Keratinocyte (primary cell): ENCODE measurements at regions not wholly inside any gene's neighbourhood (a gene's known extent, or its start where the extent isn't known, plus 50 kb on each side); places are given as distances from the start of the nearest gene placed in this dataset.

Experiments used
- DNase-seq: peaks from one replicate; pipeline ENCODE4 v3.0.0-alpha.2; 2011; ENCODE audit warnings: low read depth, missing footprints, low spot score
- FAIRE-seq: peaks from 2 replicates; lab custom pipeline; 2011; peaks lifted over from hg19 to GRCh38; lab: Jason Lieb, UNC
- H2AFZ ChIP-seq: 2 replicates; pipeline ENCODE4 v1.6.0; 2012; ENCODE audit warnings: low read length, control low read depth, inconsistent platforms; ENCODE audit not compliant: control insufficient read depth
- H3K27ac ChIP-seq: 2 replicates; pipeline ENCODE4 v1.5.1; 2011; ENCODE audit warnings: low read length; ENCODE audit not compliant: control insufficient read depth, insufficient read depth
- H3K27me3 ChIP-seq: 3 replicates; pipeline ENCODE4 v1.6.0; 2011; ENCODE audit warnings: low read length; ENCODE audit not compliant: control insufficient read depth, insufficient read depth; ENCODE audit errors: extremely low read depth
- H3K36me3 ChIP-seq, 2 experiments: 2 replicates in 1 of 2; 3 replicates in 1 of 2; pipeline ENCODE4 v1.5.1; 2011; ENCODE audit warnings: low read length in 2 of 2, mild to moderate bottlenecking in 1 of 2; ENCODE audit not compliant: control insufficient read depth in 2 of 2, insufficient read depth in 2 of 2; ENCODE audit errors: extremely low read depth in 1 of 2
- H3K4me1 ChIP-seq: 3 replicates; pipeline ENCODE4 v1.5.1; 2011; ENCODE audit warnings: low read length; ENCODE audit not compliant: control insufficient read depth, insufficient read depth; ENCODE audit errors: extremely low read depth
- H3K4me2 ChIP-seq: 3 replicates; pipeline ENCODE4 v1.6.0; 2011; ENCODE audit warnings: low read depth, low read length; ENCODE audit not compliant: control insufficient read depth, insufficient read depth; ENCODE audit errors: extremely low read depth
- H3K4me3 ChIP-seq, 3 experiments: fragments of 200-600 bp in 1 of 3; sonication (generic) in 1 of 3; 2 replicates in 2 of 3; 3 replicates in 1 of 3; pipeline ENCODE4 v1.5.1; 2011 to 2016; ENCODE audit warnings: low read length in 3 of 3, mild to moderate bottlenecking in 3 of 3, control low read depth in 2 of 3, inconsistent platforms in 1 of 3, low read depth in 1 of 3, mixed read lengths in 1 of 3, mixed run types in 1 of 3, moderate library complexity in 1 of 3; ENCODE audit not compliant: control insufficient read depth in 2 of 3, insufficient read depth in 2 of 3; ENCODE audit errors: extremely low read depth in 1 of 3
- H3K79me2 ChIP-seq: 2 replicates; pipeline ENCODE4 v1.6.0; 2012; ENCODE audit warnings: low read length; ENCODE audit not compliant: control insufficient read depth, insufficient read depth
- H3K9ac ChIP-seq: 3 replicates; pipeline ENCODE4 v1.6.0; 2011; ENCODE audit warnings: low read length; ENCODE audit not compliant: control insufficient read depth, insufficient read depth; ENCODE audit errors: extremely low read depth
- H3K9me1 ChIP-seq: 3 replicates; pipeline ENCODE4 v1.6.0; 2011; ENCODE audit warnings: low read length; ENCODE audit not compliant: control insufficient read depth, insufficient read depth; ENCODE audit errors: extremely low read depth
- H3K9me3 ChIP-seq: 2 replicates; pipeline ENCODE4 v1.5.1; 2012; ENCODE audit warnings: low read depth, low read length; ENCODE audit not compliant: control insufficient read depth
- H4K20me1 ChIP-seq: 3 replicates; pipeline ENCODE4 v1.6.0; 2011; ENCODE audit warnings: low read length; ENCODE audit not compliant: control insufficient read depth, insufficient read depth; ENCODE audit errors: extremely low read depth
- EZH2 ChIP-seq: IDR thresholded peaks from one replicate; pipeline ENCODE4 v1.6.1; 2012; ENCODE audit warnings: inconsistent platforms, mild to moderate bottlenecking, low read length, moderate library complexity
- dilution Hi-C: fragments of 300-500 bp; cut with MboI; formaldehyde crosslinking; loops from one replicate; pipeline ENCODE4 v1.7.0; 2020; ENCODE audit warnings: low sequenced_read_pairs; ENCODE audit not compliant: extremely low pct_ligation_motif_present
- TF ChIP-seq, protein P1 (sequence below), 3 experiments: IDR thresholded peaks in 1 of 3; conservative IDR thresholded peaks in 1 of 3; optimal IDR thresholded peaks in 1 of 3; 2 replicates in 2 of 3; 3 replicates in 1 of 3; pipeline versions ENCODE3 to v1.5.1; 2011; ENCODE audit warnings: low read length in 3 of 3, mild to moderate bottlenecking in 3 of 3, moderate library complexity in 2 of 3, control low read depth in 1 of 3, inconsistent platforms in 1 of 3; ENCODE audit not compliant: insufficient read depth in 2 of 3; ENCODE audit errors: extremely low read depth in 1 of 3

DNA sequence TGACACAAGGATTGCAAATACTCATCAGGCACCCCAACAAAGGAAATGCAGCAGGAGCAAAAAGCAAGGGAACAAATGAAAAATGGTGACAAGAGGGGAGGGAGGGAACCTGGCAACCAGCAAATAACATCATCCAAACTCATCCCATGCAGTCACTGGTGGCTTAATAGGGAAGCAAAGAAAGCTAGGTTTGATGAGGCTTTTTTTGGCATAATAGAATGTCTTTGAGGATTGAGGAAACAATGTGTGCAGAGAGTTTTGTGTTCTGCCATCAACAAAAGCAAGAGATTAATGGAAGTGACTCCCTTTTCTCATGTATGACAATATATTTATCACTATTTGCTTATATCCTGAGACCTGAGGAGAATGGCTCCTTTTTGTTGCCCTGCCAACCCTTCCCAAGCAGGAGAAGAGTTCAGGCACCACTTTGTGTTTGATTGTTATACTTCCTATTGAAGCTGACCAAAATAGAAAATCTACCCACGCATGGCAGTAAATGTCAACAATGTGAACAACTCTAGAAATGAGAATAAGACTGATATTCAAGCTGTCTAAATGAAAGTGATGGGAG is 375.7 kb downstream of the CAAP1 start:
- no peak overlapping the region for H2AFZ ChIP-seq

DNA sequence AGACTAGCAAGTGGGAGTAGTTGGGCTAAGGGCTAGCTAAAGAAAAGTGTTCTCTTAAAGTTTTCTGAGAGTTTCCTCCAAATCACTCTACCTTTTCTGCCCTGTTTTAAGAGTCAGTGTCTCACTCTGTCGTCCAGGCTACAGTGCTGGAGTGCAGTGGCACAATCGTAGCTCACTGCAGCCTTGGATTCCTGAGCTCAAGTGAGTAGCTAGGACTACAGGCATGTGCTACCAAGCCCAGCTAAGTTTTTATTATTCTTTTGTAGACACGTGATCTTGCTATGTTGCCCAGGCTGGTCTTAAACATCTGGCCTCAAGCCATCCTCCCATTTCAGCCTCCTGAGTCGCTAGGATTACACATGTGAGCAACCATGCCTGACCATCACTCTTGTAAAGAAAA is 378.9 kb downstream of the CAAP1 start:
- no peak overlapping the region for H3K9ac ChIP-seq
- dilution Hi-C loops = no loop called here
- no peak for FAIRE-seq
- no peak for DNase-seq
- no peaks in the 10 kb centered on the region for H3K4me1 ChIP-seq
- H3K9me1 ChIP-seq = no peaks in the 10 kb centered on the region
- H3K79me2 ChIP-seq = no peaks in the 10 kb centered on the region
- H3K9me3 ChIP-seq = no peaks in the 10 kb centered on the region
- H2AFZ ChIP-seq = no peak overlapping the region
- no peak overlapping the region for H3K4me2 ChIP-seq
- H3K27ac ChIP-seq = no peak overlapping the region
- H3K4me3 ChIP-seq = no peak overlapping the region
- no peaks in the 10 kb centered on the region for H4K20me1 ChIP-seq
- H3K27me3 ChIP-seq = no peaks in the 10 kb centered on the region
- H3K36me3 ChIP-seq = no peaks in the 10 kb centered on the region
- no peak for TF ChIP-seq EZH2
- TF ChIP-seq, protein P1, sequence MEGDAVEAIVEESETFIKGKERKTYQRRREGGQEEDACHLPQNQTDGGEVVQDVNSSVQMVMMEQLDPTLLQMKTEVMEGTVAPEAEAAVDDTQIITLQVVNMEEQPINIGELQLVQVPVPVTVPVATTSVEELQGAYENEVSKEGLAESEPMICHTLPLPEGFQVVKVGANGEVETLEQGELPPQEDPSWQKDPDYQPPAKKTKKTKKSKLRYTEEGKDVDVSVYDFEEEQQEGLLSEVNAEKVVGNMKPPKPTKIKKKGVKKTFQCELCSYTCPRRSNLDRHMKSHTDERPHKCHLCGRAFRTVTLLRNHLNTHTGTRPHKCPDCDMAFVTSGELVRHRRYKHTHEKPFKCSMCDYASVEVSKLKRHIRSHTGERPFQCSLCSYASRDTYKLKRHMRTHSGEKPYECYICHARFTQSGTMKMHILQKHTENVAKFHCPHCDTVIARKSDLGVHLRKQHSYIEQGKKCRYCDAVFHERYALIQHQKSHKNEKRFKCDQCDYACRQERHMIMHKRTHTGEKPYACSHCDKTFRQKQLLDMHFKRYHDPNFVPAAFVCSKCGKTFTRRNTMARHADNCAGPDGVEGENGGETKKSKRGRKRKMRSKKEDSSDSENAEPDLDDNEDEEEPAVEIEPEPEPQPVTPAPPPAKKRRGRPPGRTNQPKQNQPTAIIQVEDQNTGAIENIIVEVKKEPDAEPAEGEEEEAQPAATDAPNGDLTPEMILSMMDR (optimal IDR thresholded peaks at IDR 0.05 in 1 of 3, IDR thresholded peaks at IDR 0.05 in 1 of 3, conservative IDR thresholded peaks at IDR 0.05 in 1 of 3; ENCODE audit: extremely low read depth in 1 of 3, insufficient read depth in 2 of 3, low read length in 3 of 3) = no peak

More for the DNA sequence above, 375.7 kb downstream of the CAAP1 start:
- H3K36me3 ChIP-seq = no peaks in the 10 kb centered on the region
- DNase-seq (no peak), FAIRE-seq (no peak)
- H3K4me3 ChIP-seq = no peak overlapping the region
- no peaks in the 10 kb centered on the region for H3K9me3 ChIP-seq
- no peaks in the 10 kb centered on the region for H3K9me1 ChIP-seq
- no peaks in the 10 kb centered on the region for H4K20me1 ChIP-seq
- no peak overlapping the region for H3K9ac ChIP-seq
- H3K27me3 ChIP-seq = no peaks in the 10 kb centered on the region
- H3K27ac ChIP-seq = no peak overlapping the region
- dilution Hi-C loops = no loop called here
- no peaks in the 10 kb centered on the region for H3K79me2 ChIP-seq
- no peak for TF ChIP-seq EZH2
- TF ChIP-seq, protein P1 (optimal IDR thresholded peaks at IDR 0.05 in 1 of 3, IDR thresholded peaks at IDR 0.05 in 1 of 3, conservative IDR thresholded peaks at IDR 0.05 in 1 of 3; ENCODE audit: extremely low read depth in 1 of 3, insufficient read depth in 2 of 3, low read length in 3 of 3) = no peak
- no peak overlapping the region for H3K4me2 ChIP-seq
- H3K4me1 ChIP-seq = no peaks in the 10 kb centered on the region
